Smooth muscle cell (in vitro differentiated cells): ENCODE measurements at regions not wholly inside any gene's neighbourhood (a gene's known extent, or its start where the extent isn't known, plus 50 kb on each side); places are given as distances from the start of the nearest gene placed in this dataset.

ENCODE experiments used
- DNase-seq: peaks from one replicate; lab custom pipeline; 2025; ENCODE audit not compliant: unreplicated experiment; lab: John Stamatoyannopoulos, UW
- H2AFZ ChIP-seq: fragments of 200-600 bp; sonication (generic); 2 replicates; pipeline ENCODE4 v1.6.0; 2016; ENCODE audit warnings: antibody characterized with exemption, low read depth, mild to moderate bottlenecking
- H3F3A ChIP-seq: fragments of 200-600 bp; sonication (generic); 2 replicates; pipeline ENCODE4 v1.6.0; 2017; ENCODE audit warnings: antibody characterized with exemption, low read depth
- H3K27ac ChIP-seq: fragments of 200-600 bp; sonication (generic); 2 replicates; pipeline ENCODE4 v1.5.1; 2016; ENCODE audit warnings: low read depth, mild to moderate bottlenecking
- H3K27me3 ChIP-seq: fragments of 200-600 bp; sonication (generic); 2 replicates; pipeline ENCODE4 v1.6.1; 2016; ENCODE audit warnings: low read depth, mild to moderate bottlenecking
- H3K36me3 ChIP-seq: fragments of 200-600 bp; sonication (generic); 2 replicates; pipeline ENCODE4 v1.5.1; 2016; ENCODE audit warnings: low read depth
- H3K4me1 ChIP-seq: fragments of 200-600 bp; sonication (generic); 2 replicates; pipeline ENCODE4 v1.5.1; 2016; ENCODE audit warnings: low read depth
- H3K4me2 ChIP-seq: fragments of 200-600 bp; sonication (generic); 2 replicates; pipeline ENCODE4 v1.6.0; 2016; ENCODE audit warnings: mild to moderate bottlenecking
- H3K4me3 ChIP-seq: fragments of 200-600 bp; sonication (generic); 2 replicates; pipeline ENCODE4 v1.5.1; 2016; ENCODE audit warnings: mild to moderate bottlenecking
- H3K79me2 ChIP-seq: fragments of 200-600 bp; sonication (generic); 2 replicates; pipeline ENCODE4 v1.6.0; 2016; ENCODE audit warnings: low read depth, mild to moderate bottlenecking
- H3K9ac ChIP-seq: fragments of 200-600 bp; sonication (generic); 2 replicates; pipeline ENCODE4 v1.6.0; 2016; ENCODE audit warnings: low read depth
- H3K9me3 ChIP-seq: fragments of 200-600 bp; sonication (generic); replicated peaks from 2 replicates; pipeline ENCODE4 v1.5.1; 2016; ENCODE audit warnings: low read depth
- H4K20me1 ChIP-seq: fragments of 200-600 bp; sonication (generic); 2 replicates; pipeline ENCODE4 v1.6.0; 2016; ENCODE audit warnings: low read depth
- WGBS: methylation state at CpG from one replicate; pipeline ENCODE4 v1.1.7; 2016; ENCODE audit warnings: low lambda C conversion rate; 5-methylcytosine and 5-hydroxymethylcytosine counted together
- TF ChIP-seq, protein P1 (sequence below): fragments of 200-600 bp; sonication (generic); IDR thresholded peaks from 2 replicates; pipeline ENCODE4 v1.5.1; 2017; ENCODE audit warnings: borderline replicate concordance, mild to moderate bottlenecking, antibody characterized with exemption; ENCODE audit not compliant: insufficient read depth, poor library complexity, severe bottlenecking

DNA sequence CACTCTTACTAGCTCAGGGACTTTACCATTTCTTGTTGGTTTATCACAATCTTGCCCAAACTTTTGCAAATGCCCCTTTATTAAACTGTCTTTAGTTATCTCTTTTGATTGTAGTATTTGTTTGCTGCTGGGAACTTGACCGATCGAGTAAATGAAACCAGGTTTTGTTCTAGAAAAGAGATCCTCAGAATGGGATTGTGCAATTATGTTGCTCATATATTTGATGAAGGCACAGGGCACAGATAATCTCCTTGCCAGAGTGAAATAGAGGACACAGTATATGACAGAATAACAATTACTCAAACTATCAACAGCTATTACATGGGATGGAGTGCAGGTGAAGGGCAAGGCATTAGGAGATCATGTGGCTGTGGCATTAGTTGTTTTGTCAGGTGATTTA lies 216.6 kb upstream of the RASGRP1 start:
- Histone ChIP-seq H2AFZ (no peak overlapping the region), H3K79me2 (no peaks in the 10 kb centered on the region), H4K20me1 (no peaks in the 10 kb centered on the region), H3K27me3 (no peaks in the 10 kb centered on the region), H3K9ac (no peak overlapping the region), H3K27ac (no peak overlapping the region), H3K9me3 (no peaks in the 10 kb centered on the region), H3K4me1 (no peaks in the 10 kb centered on the region), H3K4me2 (no peak overlapping the region), H3K36me3 (no peaks in the 10 kb centered on the region), H3K4me3 (no peak overlapping the region), H3F3A (no peaks in the 10 kb centered on the region)
- DNase-seq: no peak
- 99% methylated on average over 2 of the region's 2 CpGs for WGBS
- TF ChIP-seq, protein P1, sequence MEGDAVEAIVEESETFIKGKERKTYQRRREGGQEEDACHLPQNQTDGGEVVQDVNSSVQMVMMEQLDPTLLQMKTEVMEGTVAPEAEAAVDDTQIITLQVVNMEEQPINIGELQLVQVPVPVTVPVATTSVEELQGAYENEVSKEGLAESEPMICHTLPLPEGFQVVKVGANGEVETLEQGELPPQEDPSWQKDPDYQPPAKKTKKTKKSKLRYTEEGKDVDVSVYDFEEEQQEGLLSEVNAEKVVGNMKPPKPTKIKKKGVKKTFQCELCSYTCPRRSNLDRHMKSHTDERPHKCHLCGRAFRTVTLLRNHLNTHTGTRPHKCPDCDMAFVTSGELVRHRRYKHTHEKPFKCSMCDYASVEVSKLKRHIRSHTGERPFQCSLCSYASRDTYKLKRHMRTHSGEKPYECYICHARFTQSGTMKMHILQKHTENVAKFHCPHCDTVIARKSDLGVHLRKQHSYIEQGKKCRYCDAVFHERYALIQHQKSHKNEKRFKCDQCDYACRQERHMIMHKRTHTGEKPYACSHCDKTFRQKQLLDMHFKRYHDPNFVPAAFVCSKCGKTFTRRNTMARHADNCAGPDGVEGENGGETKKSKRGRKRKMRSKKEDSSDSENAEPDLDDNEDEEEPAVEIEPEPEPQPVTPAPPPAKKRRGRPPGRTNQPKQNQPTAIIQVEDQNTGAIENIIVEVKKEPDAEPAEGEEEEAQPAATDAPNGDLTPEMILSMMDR: no peak

DNA sequence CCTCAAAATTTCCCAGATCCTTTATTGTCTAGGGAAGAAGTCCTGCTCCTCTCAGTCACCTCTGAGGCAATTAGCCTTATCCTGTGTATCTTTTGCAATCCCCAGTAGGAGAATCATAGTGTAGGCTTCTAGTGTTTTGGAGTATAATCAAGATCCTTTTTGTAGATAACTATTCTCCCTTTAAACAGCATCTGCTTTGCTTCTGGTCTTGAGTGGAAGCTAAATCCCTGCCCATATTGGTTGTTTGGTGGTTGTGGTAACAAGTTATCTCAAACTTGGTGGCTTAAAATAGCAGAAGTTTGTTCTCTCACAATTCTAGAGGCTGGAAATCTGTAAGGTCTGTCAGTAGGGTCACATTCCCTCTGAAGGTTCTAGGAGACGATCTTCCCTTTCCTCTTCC lies 217.5 kb upstream of the RASGRP1 start:
- Histone ChIP-seq H3K4me3 (no peak overlapping the region), H3K4me1 (no peaks in the 10 kb centered on the region), H4K20me1 (no peaks in the 10 kb centered on the region), H3K27ac (no peak overlapping the region), H3K27me3 (no peaks in the 10 kb centered on the region), H3K9ac (no peak overlapping the region), H3K9me3 (no peaks in the 10 kb centered on the region), H3K79me2 (no peaks in the 10 kb centered on the region), H3K36me3 (no peaks in the 10 kb centered on the region), H3F3A (no peaks in the 10 kb centered on the region), H3K4me2 (no peak overlapping the region), H2AFZ (no peak overlapping the region)
- 95% methylated on average over 1 of the region's 1 CpG for WGBS
- TF ChIP-seq, protein P1: no peak
- no peak for DNase-seq

DNA sequence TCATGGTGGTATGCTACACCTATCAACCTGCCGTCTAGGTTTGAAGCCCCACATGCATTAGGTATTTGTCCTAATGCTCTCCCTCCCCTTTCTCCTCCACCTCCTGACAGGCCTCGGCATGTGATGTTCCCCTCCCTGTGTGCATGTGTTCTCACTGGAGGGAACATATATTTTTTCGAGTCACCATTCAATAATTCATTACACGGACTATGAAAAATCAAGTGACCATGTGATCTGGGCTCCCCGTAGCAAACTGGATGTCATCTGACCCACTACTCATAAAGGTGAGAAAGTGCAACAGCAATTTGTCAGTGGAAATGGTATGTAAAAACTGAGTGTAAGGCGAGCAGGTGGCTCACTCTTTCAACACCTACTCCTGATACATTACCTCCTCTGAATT lies 224.3 kb upstream of the RASGRP1 start:
- 94% methylated on average over 6 of the region's 6 CpGs for WGBS
- Histone ChIP-seq H3K27ac (no peak overlapping the region), H2AFZ (no peak overlapping the region), H4K20me1 (no peaks in the 10 kb centered on the region), H3K4me3 (no peak overlapping the region), H3K9me3 (no peaks in the 10 kb centered on the region), H3K27me3 (no peaks in the 10 kb centered on the region), H3K9ac (no peak overlapping the region), H3K79me2 (no peaks in the 10 kb centered on the region), H3K36me3 (no peaks in the 10 kb centered on the region), H3F3A (no peaks in the 10 kb centered on the region), H3K4me1 (no peaks in the 10 kb centered on the region), H3K4me2 (no peak overlapping the region)
- no peak for DNase-seq
- TF ChIP-seq, protein P1: no peak

DNA sequence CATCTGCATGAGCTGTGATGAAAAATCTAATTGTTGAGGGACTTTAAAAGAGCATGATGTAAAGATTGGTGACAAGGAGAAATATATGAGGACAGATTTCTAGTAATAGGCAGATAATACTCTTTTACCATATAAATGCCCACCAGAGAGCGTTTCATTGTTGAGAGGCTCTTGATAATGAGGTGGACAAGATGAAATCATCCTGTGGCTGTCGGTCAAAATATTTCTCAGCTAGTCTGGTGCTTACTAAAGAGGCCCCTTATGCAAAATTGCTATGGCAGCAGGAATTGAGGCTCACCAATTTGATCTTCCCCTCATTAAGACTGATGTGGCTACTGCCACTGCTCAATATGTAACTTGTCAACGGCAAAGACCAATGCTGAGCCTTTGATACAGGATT lies 225.0 kb upstream of the RASGRP1 start:
- DNase-seq: no peak
- Histone ChIP-seq H4K20me1 (no peaks in the 10 kb centered on the region), H3K27ac (no peak overlapping the region), H3K4me3 (no peak overlapping the region), H3K27me3 (no peaks in the 10 kb centered on the region), H3F3A (no peaks in the 10 kb centered on the region), H3K79me2 (no peaks in the 10 kb centered on the region), H3K9ac (no peak overlapping the region), H3K9me3 (no peaks in the 10 kb centered on the region), H3K4me2 (no peak overlapping the region), H3K4me1 (no peaks in the 10 kb centered on the region), H3K36me3 (no peaks in the 10 kb centered on the region), H2AFZ (no peak overlapping the region)
- 96% methylated on average over 3 of the region's 3 CpGs for WGBS
- TF ChIP-seq, protein P1: no peak
